ENCODE measurements at regions not wholly inside any gene's neighbourhood (a gene's known extent, or its start where the extent isn't known, plus 50 kb on each side); places are given as distances from the start of the nearest gene placed in this dataset.

GRCh38 chr5:143752165-143752850 lies 59.7 kb upstream of the HMHB1 start:
- TF ChIP-seq CTCF (IDR thresholded peaks at IDR 0.05; ENCODE audit: low read depth, low read length) (no peak), EZH2phosphoT487 (IDR thresholded peaks at IDR 0.05; ENCODE audit: low read depth) (no peak)
